ENCODE measurements at regions not wholly inside any gene's neighbourhood (a gene's known extent, or its start where the extent isn't known, plus 50 kb on each side); places are given as distances from the start of the nearest gene placed in this dataset.

DNA sequence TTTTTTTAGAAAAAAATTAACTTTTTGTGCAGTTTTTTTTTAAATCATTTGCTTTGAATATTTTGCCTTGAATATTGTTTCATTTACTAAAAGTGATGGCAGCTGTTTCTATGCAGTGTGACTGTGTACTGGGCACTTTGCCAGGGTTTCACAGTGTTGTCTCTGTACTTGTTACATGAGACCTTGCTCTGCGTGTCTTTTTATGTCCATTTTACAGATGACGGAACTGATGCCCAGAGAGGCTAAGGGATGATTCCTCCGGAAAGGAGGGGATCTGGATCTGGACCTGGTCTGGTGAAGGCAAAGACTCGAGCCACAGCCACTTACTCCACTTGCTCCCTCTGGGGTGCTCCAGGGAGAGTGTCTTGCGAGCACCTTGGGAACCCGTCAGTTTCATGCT lies 124.8 kb upstream of the PTCH1 start:
- peaks cover 0 to 3% (median 0%) of the 10 kb centered on the region in 4 donors for H3K9me3 ChIP-seq
- H3K27me3 ChIP-seq: no peaks in the 10 kb centered on the region
- TF ChIP-seq POLR2A (IDR thresholded peaks at IDR 0.05): no peak
- TF ChIP-seq, protein P1, sequence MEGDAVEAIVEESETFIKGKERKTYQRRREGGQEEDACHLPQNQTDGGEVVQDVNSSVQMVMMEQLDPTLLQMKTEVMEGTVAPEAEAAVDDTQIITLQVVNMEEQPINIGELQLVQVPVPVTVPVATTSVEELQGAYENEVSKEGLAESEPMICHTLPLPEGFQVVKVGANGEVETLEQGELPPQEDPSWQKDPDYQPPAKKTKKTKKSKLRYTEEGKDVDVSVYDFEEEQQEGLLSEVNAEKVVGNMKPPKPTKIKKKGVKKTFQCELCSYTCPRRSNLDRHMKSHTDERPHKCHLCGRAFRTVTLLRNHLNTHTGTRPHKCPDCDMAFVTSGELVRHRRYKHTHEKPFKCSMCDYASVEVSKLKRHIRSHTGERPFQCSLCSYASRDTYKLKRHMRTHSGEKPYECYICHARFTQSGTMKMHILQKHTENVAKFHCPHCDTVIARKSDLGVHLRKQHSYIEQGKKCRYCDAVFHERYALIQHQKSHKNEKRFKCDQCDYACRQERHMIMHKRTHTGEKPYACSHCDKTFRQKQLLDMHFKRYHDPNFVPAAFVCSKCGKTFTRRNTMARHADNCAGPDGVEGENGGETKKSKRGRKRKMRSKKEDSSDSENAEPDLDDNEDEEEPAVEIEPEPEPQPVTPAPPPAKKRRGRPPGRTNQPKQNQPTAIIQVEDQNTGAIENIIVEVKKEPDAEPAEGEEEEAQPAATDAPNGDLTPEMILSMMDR (IDR thresholded peaks at IDR 0.05): no peak
- no peaks in the 10 kb centered on the region for H3K36me3 ChIP-seq
- no peak for DNase-seq
- no peaks in the 10 kb centered on the region for H3K4me1 ChIP-seq
- H3K27ac ChIP-seq: no peak overlapping the region
- H3K4me3 ChIP-seq: no peak overlapping the region

GRCh38 chr9:95640336-95640735 lies 123.6 kb upstream of the PTCH1 start:
- no peak overlapping the region for H3K27ac ChIP-seq
- no peak for DNase-seq
- H3K36me3 ChIP-seq: no peaks in the 10 kb centered on the region
- no peaks in the 10 kb centered on the region for H3K27me3 ChIP-seq
- H3K4me1 ChIP-seq: no peaks in the 10 kb centered on the region
- H3K4me3 ChIP-seq: no peak overlapping the region
- no peak for TF ChIP-seq POLR2A (IDR thresholded peaks at IDR 0.05)
- TF ChIP-seq, protein P1 (IDR thresholded peaks at IDR 0.05): no peak
- peaks cover 0 to 3% (median 0%) of the 10 kb centered on the region in 4 donors for H3K9me3 ChIP-seq

GRCh38 chr9:95635986-95636671 lies 119.4 kb upstream of the PTCH1 start:
- H3K9me3 ChIP-seq: no peaks in the 10 kb centered on the region
- H3K4me1 ChIP-seq: no peaks in the 10 kb centered on the region
- no peaks in the 10 kb centered on the region for H3K27me3 ChIP-seq
- H3K4me3 ChIP-seq: no peak overlapping the region
- TF ChIP-seq POLR2A (IDR thresholded peaks at IDR 0.05): no peak
- TF ChIP-seq, protein P1 (IDR thresholded peaks at IDR 0.05): no peak
- H3K27ac ChIP-seq: no peak overlapping the region
- no peak for DNase-seq
- no peaks in the 10 kb centered on the region for H3K36me3 ChIP-seq

- Histone ChIP-seq H3K4me3 (no peak overlapping the region), H3K4me1 (no peaks in the 10 kb centered on the region), H3K27ac (no peak overlapping the region), H3K27me3 (no peaks in the 10 kb centered on the region), H3K36me3 (no peaks in the 10 kb centered on the region), H3K9me3 (no peaks in the 10 kb centered on the region)
- TF ChIP-seq POLR2A (IDR thresholded peaks at IDR 0.05): no peak
- TF ChIP-seq, protein P1 (IDR thresholded peaks at IDR 0.05): no peak
- DNase-seq: no peak
These were observed 117.8 kb upstream of the PTCH1 start for GRCh38 chr9:95634536-95634935.

DNA sequence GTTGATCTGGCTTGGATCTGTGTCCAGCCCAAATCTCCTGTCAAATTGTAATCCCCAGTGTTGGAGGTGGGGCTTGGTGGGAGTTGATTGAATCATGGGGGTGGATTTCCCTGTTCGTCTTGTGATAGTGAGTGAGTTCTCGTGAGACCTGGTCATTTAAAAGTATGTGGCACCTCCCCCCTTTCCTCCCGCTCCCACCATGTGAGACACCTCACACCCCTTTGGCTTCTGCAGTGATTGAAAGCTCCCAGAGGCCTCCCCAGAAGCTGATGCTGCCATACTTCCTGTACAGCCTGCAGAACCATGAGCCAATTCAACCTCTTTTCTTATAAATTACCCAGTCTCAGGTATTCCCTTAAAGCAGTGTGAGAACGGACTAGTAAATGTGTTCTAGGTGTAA lies 117.3 kb upstream of the PTCH1 start:
- Histone ChIP-seq H3K36me3 (no peaks in the 10 kb centered on the region), H3K4me1 (no peaks in the 10 kb centered on the region), H3K27me3 (no peaks in the 10 kb centered on the region), H3K27ac (no peak overlapping the region), H3K9me3 (no peaks in the 10 kb centered on the region), H3K4me3 (no peak overlapping the region)
- TF ChIP-seq, protein P1 (IDR thresholded peaks at IDR 0.05): no peak
- TF ChIP-seq POLR2A (IDR thresholded peaks at IDR 0.05): no peak
- no peak for DNase-seq

GRCh38 chr9:95629585-95629984 lies 112.8 kb upstream of the PTCH1 start:
- Histone ChIP-seq H3K9me3 (no peaks in the 10 kb centered on the region), H3K4me1 (no peaks in the 10 kb centered on the region), H3K27me3 (no peaks in the 10 kb centered on the region), H3K36me3 (no peaks in the 10 kb centered on the region), H3K27ac (no peak overlapping the region), H3K4me3 (no peak overlapping the region)
- TF ChIP-seq, protein P1 (IDR thresholded peaks at IDR 0.05): no peak
- no peak for TF ChIP-seq POLR2A (IDR thresholded peaks at IDR 0.05)
- DNase-seq: no peak
